Fibroblast of lung (primary cell): ENCODE measurements at regions not wholly inside any gene's neighbourhood (a gene's known extent, or its start where the extent isn't known, plus 50 kb on each side); places are given as distances from the start of the nearest gene placed in this dataset.

ENCODE experiments used
- DNase-seq, 2 donors: peaks; one replicate each; pipeline versions ENCODE4 v3.0.0 to v3.0.0-alpha.2; 2010; ENCODE audit warnings: low read depth in 2 of 2
- H2AFZ ChIP-seq: 2 replicates; pipeline ENCODE4 v1.5.1; 2012; ENCODE audit warnings: low read length, control low read depth, inconsistent platforms
- H3K27ac ChIP-seq: 2 replicates; pipeline ENCODE4 v1.5.1; 2011; ENCODE audit warnings: low read length, control low read depth; ENCODE audit not compliant: insufficient read depth
- H3K27me3 ChIP-seq: 2 replicates; pipeline ENCODE4 v1.5.1; 2011; ENCODE audit warnings: mild to moderate bottlenecking, low read length; ENCODE audit not compliant: control insufficient read depth, insufficient read depth
- H3K36me3 ChIP-seq: 2 replicates; pipeline ENCODE4 v1.5.1; 2011; ENCODE audit warnings: low read length; ENCODE audit not compliant: control insufficient read depth, insufficient read depth
- H3K4me1 ChIP-seq: 2 replicates; pipeline ENCODE4 v1.5.1; 2011; ENCODE audit warnings: low read length; ENCODE audit not compliant: control insufficient read depth, insufficient read depth; ENCODE audit errors: extremely low read depth
- H3K4me2 ChIP-seq: 2 replicates; pipeline ENCODE4 v1.5.1; 2011; ENCODE audit warnings: low read length, control low read depth; ENCODE audit not compliant: insufficient read depth; ENCODE audit errors: extremely low read depth
- H3K4me3 ChIP-seq, 4 experiments: fragments of 200-600 bp in 1 of 4; sonication (generic) in 1 of 4; replicated peaks in 1 of 4; 2 replicates each; pipeline ENCODE4 v1.5.1; 2011 to 2016; ENCODE audit warnings: low read length in 4 of 4, low read depth in 3 of 4, mild to moderate bottlenecking in 3 of 4, control low read depth in 2 of 4, inconsistent platforms in 1 of 4, mixed read lengths in 1 of 4; ENCODE audit not compliant: insufficient read depth in 1 of 4; ENCODE audit errors: control extremely low read depth in 1 of 4
- H3K79me2 ChIP-seq: 2 replicates; pipeline ENCODE4 v1.5.1; 2012; ENCODE audit warnings: mild to moderate bottlenecking, low read length, inconsistent platforms; ENCODE audit not compliant: control insufficient read depth, insufficient read depth
- H3K9ac ChIP-seq: 2 replicates; pipeline ENCODE4 v1.5.1; 2011; ENCODE audit warnings: mild to moderate bottlenecking, low read length, control low read depth; ENCODE audit not compliant: insufficient read depth
- H3K9me3 ChIP-seq: 2 replicates; pipeline ENCODE4 v1.5.1; 2012; ENCODE audit warnings: low read depth, low read length; ENCODE audit not compliant: control insufficient read depth, insufficient read depth
- H4K20me1 ChIP-seq: 2 replicates; pipeline ENCODE4 v1.5.1; 2011; ENCODE audit warnings: low read length; ENCODE audit not compliant: control insufficient read depth, insufficient read depth; ENCODE audit errors: extremely low read depth
- EZH2 ChIP-seq: IDR thresholded peaks from 2 replicates; pipeline ENCODE4 v1.5.1; 2012; ENCODE audit warnings: low read length, control low read depth, mild to moderate bottlenecking; ENCODE audit errors: missing control alignments
- TF ChIP-seq, protein P1 (sequence below), 2 donors: IDR thresholded peaks in 1 of 2; conservative IDR thresholded peaks in 1 of 2; 1 replicate in 1 of 2; 2 replicates in 1 of 2; pipeline ENCODE4 v1.5.1; 2011 to 2012; ENCODE audit warnings: low read length in 2 of 2, control low read depth in 1 of 2, inconsistent platforms in 1 of 2, low read depth in 1 of 2, mild to moderate bottlenecking in 1 of 2

DNA sequence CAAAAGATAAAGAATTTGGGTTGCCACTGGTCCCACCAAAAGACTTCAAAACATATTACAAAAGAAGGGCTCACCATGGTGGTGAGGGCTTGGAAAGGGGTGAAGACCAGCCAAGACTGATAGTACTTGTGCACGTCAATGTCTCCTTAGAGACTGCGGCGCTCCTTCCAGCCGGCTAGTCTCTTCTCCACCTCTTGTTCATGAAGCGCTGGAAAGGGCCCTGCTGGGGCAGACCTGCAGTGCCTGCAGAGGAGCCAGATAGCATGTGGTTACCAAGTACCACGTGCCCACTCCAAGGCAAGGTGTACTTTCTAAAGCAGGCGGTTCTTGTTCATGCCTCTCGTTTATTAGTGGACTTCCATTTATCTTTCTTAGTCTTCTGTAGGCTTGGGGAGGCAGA is 92.7 kb upstream of the FAM20A start:
- no peak for TF ChIP-seq EZH2
- TF ChIP-seq, protein P1, sequence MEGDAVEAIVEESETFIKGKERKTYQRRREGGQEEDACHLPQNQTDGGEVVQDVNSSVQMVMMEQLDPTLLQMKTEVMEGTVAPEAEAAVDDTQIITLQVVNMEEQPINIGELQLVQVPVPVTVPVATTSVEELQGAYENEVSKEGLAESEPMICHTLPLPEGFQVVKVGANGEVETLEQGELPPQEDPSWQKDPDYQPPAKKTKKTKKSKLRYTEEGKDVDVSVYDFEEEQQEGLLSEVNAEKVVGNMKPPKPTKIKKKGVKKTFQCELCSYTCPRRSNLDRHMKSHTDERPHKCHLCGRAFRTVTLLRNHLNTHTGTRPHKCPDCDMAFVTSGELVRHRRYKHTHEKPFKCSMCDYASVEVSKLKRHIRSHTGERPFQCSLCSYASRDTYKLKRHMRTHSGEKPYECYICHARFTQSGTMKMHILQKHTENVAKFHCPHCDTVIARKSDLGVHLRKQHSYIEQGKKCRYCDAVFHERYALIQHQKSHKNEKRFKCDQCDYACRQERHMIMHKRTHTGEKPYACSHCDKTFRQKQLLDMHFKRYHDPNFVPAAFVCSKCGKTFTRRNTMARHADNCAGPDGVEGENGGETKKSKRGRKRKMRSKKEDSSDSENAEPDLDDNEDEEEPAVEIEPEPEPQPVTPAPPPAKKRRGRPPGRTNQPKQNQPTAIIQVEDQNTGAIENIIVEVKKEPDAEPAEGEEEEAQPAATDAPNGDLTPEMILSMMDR (conservative IDR thresholded peaks at IDR 0.05 in 1 of 2, IDR thresholded peaks at IDR 0.05 in 1 of 2; ENCODE audit: low read depth in 1 of 2, low read length in 2 of 2) = no peak
- H3K27ac ChIP-seq = no peak overlapping the region
- H3K4me3 ChIP-seq = no peak overlapping the region
- H3K79me2 ChIP-seq = no peaks in the 10 kb centered on the region
- H3K27me3 ChIP-seq = no peaks in the 10 kb centered on the region
- H3K36me3 ChIP-seq = no peaks in the 10 kb centered on the region
- no peaks in the 10 kb centered on the region for H3K4me1 ChIP-seq
- no peak overlapping the region for H2AFZ ChIP-seq
- no peak overlapping the region for H3K4me2 ChIP-seq
- no peak for DNase-seq
- no peak overlapping the region for H3K9ac ChIP-seq
- no peaks in the 10 kb centered on the region for H4K20me1 ChIP-seq
- no peaks in the 10 kb centered on the region for H3K9me3 ChIP-seq

DNA sequence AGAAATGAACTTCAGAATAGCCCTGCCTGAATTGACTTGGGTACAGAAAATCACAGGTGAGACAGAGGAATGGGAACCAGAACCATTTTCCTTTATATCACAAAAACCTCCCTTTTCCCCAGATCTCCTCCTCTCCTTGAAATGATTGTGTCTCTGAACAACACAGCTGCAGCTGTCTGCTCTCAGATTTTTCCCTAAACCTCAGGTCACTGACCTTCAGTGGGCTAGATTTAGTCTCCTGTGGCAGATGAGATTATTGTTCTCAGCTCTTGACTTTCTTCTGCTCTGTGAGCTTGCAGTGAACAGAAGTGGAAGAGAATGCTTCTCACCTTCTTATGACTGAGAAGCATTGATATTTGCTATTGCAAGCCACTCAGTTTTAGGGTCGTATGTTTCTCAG is 92.3 kb upstream of the FAM20A start:
- no peak overlapping the region for H3K4me3 ChIP-seq
- H2AFZ ChIP-seq = no peak overlapping the region
- no peaks in the 10 kb centered on the region for H3K36me3 ChIP-seq
- H3K9me3 ChIP-seq = no peaks in the 10 kb centered on the region
- H3K4me1 ChIP-seq = no peaks in the 10 kb centered on the region
- no peak overlapping the region for H3K27ac ChIP-seq
- no peak overlapping the region for H3K9ac ChIP-seq
- DNase-seq = no peak
- no peaks in the 10 kb centered on the region for H3K27me3 ChIP-seq
- H4K20me1 ChIP-seq = no peaks in the 10 kb centered on the region
- TF ChIP-seq, protein P1 (conservative IDR thresholded peaks at IDR 0.05 in 1 of 2, IDR thresholded peaks at IDR 0.05 in 1 of 2; ENCODE audit: low read depth in 1 of 2, low read length in 2 of 2) = no peak
- no peak for TF ChIP-seq EZH2
- H3K79me2 ChIP-seq = no peaks in the 10 kb centered on the region
- no peak overlapping the region for H3K4me2 ChIP-seq

DNA sequence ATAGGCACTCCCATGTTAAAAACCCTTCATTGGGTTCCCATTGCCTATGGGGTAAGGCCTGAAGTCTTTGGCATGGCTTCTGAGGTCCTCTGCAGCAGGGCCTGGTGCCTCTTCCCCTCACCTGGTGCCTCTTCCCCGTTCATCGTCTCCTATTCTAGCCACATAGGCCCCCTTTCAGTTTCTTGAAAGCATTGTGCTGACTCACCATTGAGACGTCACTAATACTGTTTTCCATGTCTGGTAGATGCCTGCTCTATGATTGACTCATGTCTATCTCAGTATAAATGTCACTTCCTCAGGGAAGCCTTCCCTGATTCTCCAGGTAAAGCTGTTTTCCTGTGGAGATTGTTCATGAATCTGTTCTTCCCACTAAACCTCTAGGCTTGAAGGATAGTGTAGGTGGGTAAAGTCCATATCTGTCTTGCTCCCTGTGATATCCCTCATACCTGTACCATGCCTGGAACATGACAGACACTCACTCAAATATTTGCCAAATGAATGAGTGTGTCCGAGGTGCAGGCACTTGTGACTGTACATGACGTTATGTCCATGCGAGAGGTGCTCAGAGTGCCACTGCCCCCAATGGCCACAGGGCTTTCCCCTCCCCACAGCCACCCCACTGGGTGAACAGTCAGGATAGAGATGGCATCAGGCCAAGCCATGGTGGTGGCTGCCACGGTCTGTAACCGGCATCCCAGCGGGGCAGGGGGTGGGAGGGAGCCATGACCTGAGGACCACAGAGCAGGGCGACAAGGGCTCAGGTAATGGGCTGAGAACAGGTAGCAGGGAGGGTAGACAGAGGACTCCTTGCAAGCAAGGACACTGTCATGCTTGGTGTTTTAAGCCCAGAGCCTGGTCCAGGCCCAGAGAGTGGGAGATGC is 85.2 kb upstream of the FAM20A start:
- H3K9ac ChIP-seq = no peak overlapping the region
- TF ChIP-seq, protein P1 (conservative IDR thresholded peaks at IDR 0.05 in 1 of 2, IDR thresholded peaks at IDR 0.05 in 1 of 2; ENCODE audit: low read depth in 1 of 2, low read length in 2 of 2) = no peak
- TF ChIP-seq EZH2 = no peak
- no peak for DNase-seq
- no peak overlapping the region for H3K27ac ChIP-seq
- H3K79me2 ChIP-seq = no peaks in the 10 kb centered on the region
- no peaks in the 10 kb centered on the region for H3K9me3 ChIP-seq
- H3K4me2 ChIP-seq = no peak overlapping the region
- H2AFZ ChIP-seq = no peak overlapping the region
- no peaks in the 10 kb centered on the region for H3K4me1 ChIP-seq
- no peaks in the 10 kb centered on the region for H3K27me3 ChIP-seq
- no peaks in the 10 kb centered on the region for H4K20me1 ChIP-seq
- H3K4me3 ChIP-seq = no peak overlapping the region
- H3K36me3 ChIP-seq = no peaks in the 10 kb centered on the region
